Stimulated activated CD4-positive, alpha-beta T cell treated with anti-CD3 and anti-CD28 coated beads, Interleukin-2, amount 100 ng/mL, for 24 hours (primary cell): ENCODE measurements at regions not wholly inside any gene's neighbourhood (a gene's known extent, or its start where the extent isn't known, plus 50 kb on each side); places are given as distances from the start of the nearest gene placed in this dataset.
"Not testable (repeated sequence)": the region's sequence is repeated elsewhere in the genome, so short reads cannot be mapped to it uniquely, and the experiment has no call there.

Experiments used
- DNase-seq, 2 donors: peaks; one replicate each; pipeline ENCODE4 v3.0.0-alpha.2; 2020

- DNase-seq = no peak
Observed at GRCh38 chr9:102497709-102498108, 497.4 kb upstream of the CYLC2 start.

- DNase-seq = not testable (repeated sequence)
Observed at GRCh38 chr9:102486976-102487375, 508.2 kb upstream of the CYLC2 start.

DNA sequence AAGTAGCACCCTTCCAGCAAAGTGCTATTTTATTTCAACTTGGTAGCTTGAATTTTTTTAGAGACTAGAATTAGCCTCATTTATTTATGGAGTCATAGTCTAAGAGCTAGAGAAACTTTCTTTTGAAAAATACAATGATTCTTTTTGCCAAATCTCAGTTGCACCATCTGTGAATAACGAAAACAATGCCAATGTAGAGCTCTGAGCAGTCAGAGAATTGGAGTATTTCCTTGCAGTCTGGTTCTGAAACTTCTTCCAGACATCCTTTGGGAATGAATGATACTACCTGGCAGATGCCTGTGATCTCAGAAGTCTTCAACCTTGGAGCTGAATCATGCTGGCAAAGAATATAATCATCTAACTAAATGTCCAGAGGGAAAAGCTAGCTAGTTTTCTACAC is 511.5 kb upstream of the CYLC2 start:
- DNase-seq = no peak

- no peak for DNase-seq
Observed at GRCh38 chr9:102482776-102483175, 512.4 kb upstream of the CYLC2 start.

- DNase-seq = no peak
Observed at GRCh38 chr9:102479191-102479590, 515.9 kb upstream of the CYLC2 start.

DNA sequence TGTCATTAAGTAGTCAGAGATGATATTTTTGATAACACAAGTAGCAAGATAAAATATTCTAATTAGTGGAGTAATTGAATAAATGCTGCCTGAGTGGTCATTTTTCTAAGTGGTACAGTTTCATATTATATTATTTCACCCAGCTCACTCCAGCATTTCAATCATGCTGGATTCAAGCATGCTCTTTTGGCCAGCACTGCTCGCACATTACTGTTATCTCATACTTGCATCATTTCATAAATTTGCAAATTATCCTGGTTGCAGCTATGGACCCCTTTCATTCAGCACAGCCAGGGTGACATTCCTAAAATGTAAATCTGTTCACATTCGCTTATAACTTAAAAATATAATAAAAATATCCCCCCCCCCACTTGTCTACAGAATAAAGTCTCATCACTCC is 520.8 kb upstream of the CYLC2 start:
- no peak for DNase-seq

GRCh38 chr9:102469430-102469829 is 525.7 kb upstream of the CYLC2 start:
- DNase-seq = not testable (repeated sequence)

GRCh38 chr9:102461156-102461819 is 533.8 kb upstream of the CYLC2 start:
- DNase-seq = no peak

- no peak for DNase-seq
Observed at GRCh38 chr9:102459828-102460227, 535.3 kb upstream of the CYLC2 start.

- no peak for DNase-seq
Observed at GRCh38 chr9:102456562-102456961, 538.6 kb upstream of the CYLC2 start.

GRCh38 chr9:102445906-102446305 is 549.2 kb upstream of the CYLC2 start:
- DNase-seq = no peak

GRCh38 chr9:102445181-102445747 is 549.9 kb upstream of the CYLC2 start:
- DNase-seq = no peak

DNA sequence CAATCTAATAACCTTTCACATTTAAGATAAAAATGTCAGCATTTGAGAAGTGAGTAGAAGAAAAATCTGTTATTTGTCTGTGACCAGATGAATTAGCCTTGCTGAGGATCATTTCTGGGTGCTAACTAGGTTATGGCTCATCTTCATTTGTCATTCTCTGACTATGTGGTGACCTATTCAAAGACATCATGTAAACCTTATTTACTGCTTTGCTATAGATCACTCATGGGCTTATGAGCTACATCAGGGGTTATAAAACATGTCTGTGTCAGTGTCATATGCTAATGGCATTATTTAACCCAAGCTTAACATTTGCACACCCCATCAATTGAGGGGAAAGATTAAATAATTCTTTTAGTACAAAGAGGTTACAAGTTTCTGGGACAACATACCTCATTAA is 555.5 kb upstream of the CYLC2 start:
- DNase-seq = no peak

- DNase-seq = not testable (repeated sequence)
Observed at GRCh38 chr9:102436599-102436998, 558.5 kb upstream of the CYLC2 start.

DNA sequence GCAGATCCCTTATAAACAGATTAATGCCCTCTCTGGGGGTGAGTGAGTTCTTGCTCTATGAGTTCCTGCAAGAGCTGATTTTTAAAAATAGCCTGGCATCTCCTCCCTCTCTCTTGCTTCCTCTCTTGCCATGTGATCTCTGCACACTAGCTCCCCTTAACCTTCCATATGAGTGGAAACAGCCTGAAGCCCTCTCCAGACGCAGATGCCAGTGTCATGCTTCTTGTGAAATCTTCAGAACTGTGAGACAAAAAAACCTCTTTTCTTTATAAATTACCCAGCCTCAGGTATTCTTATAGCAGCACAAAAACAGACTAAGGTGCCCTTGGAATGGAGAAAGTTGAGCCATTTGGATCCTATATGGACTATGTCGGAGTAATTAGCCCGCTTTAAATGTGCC is 559.7 kb upstream of the CYLC2 start:
- no peak for DNase-seq

- DNase-seq = no peak
Observed at GRCh38 chr9:102434545-102434944, 560.6 kb upstream of the CYLC2 start.

DNA sequence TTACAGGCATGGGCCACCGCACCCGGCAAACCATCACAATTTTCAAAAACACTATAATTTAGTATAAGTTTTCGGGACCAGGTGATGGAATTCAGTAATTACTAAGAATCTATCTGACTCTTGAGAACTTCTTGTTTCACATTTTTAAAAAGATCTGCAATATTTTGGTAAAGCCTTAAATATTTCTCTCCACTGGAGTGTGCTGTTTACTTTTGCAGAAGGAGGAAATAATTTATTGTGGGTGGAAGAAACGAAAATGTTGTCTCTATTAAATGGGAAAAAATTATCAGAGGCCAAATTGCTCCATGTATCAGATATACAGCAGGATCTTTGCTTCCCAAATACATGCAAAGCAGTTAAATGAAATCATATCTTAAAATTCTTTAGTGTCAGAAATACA is 566.8 kb upstream of the CYLC2 start:
- no peak for DNase-seq

GRCh38 chr9:102416251-102416650 is 578.9 kb upstream of the CYLC2 start:
- DNase-seq = not testable (repeated sequence)

GRCh38 chr9:102405218-102405867 is 589.8 kb upstream of the CYLC2 start:
- DNase-seq = no peak

GRCh38 chr9:102403514-102403913 is 591.6 kb upstream of the CYLC2 start:
- no peak for DNase-seq

DNA sequence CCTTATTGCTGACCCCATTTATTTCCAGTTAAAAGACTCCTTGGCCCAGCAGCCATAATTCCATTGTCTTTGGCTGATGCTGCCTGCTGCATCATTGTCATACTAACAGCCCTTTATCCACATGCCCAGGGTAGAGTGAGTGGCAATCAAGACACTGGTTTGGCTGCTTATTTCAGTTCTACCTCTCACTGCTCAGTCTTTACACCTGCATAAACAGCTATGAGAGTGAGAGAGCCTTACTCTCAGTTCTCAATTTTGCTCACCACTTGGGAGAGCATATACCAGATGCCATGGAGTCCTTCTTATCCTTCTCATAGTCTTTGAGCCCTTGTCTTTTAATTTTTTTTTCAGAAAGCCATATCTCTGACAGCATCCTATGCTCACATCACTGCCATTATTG is 596.9 kb upstream of the CYLC2 start:
- no peak for DNase-seq

- DNase-seq = not testable (repeated sequence)
Observed at GRCh38 chr9:102385620-102386019, 609.5 kb upstream of the CYLC2 start.

DNA sequence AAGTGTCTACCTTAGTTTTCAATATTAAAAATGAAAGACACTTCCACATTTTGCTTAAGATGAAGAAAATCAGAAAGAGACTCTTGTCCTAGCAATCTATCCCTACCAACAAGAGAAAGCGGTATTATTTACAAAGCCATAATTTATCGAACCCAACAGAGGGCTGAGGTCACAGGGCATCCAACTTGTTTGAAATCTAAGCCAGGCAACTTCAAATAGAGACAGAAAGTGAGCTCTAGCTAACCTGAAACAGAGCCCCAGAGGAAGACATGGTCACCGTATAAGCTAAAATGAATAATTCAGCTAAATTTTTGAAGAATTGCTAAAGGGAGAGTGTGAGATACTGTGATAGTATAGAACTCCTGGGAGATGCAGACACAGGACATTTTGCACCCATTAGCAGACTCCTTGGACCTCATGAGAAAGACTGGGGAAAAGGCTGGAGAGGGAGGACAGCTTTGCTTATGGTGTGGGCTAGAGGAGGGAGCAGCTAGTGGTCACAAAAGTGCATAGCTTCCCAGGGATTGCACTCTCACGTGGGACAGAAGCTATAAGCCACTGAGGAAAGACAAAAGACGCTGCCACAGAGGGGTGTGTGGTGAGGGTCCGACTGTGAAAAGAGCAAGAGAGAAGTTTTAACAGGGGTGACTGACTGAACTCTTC is 624.2 kb upstream of the GRIN3A start:
- no peak for DNase-seq

GRCh38 chr9:102360846-102361245 is 622.4 kb upstream of the GRIN3A start:
- DNase-seq = no peak
